ENCODE measurements at regions not wholly inside any gene's neighbourhood (a gene's known extent, or its start where the extent isn't known, plus 50 kb on each side); places are given as distances from the start of the nearest gene placed in this dataset.

- Mint-ChIP-seq H3K27ac (ENCODE audit: unreplicated experiment) (no peak overlapping the region), H3K27me3 (ENCODE audit: insufficient read depth, unreplicated experiment) (no peaks in the 10 kb centered on the region), H3K4me1 (ENCODE audit: low read depth, unreplicated experiment) (no peaks in the 10 kb centered on the region), H3K9me3 (ENCODE audit: unreplicated experiment) (peaks cover 42% of the 10 kb centered on the region), H3K36me3 (ENCODE audit: insufficient read depth, unreplicated experiment) (no peaks in the 10 kb centered on the region), H3K4me3 (ENCODE audit: unreplicated experiment) (no peak overlapping the region)
- no peak for DNase-seq
- ChIA-PET POLR2A (no interaction called here), CTCF (no interaction called here)
- BruUV-seq (replicated peaks): no TSS peak
- Histone ChIP-seq H3K4me3 (ENCODE audit: low read depth, low read length) (no peak overlapping the region), H3K4me1 (no peaks in the 10 kb centered on the region), H3K36me3 (ENCODE audit: control insufficient read depth, insufficient read depth, low read length) (no peaks in the 10 kb centered on the region), H3K27me3 (replicated peaks; ENCODE audit: control insufficient read depth, insufficient read depth, low read length) (no peaks in the 10 kb centered on the region), H3K9me3 (peaks cover 10% of the 10 kb centered on the region)
- no peak for TF ChIP-seq CTCF (IDR thresholded peaks at IDR 0.05; ENCODE audit: insufficient read depth in 1 of 2, low read depth in 1 of 2, low read length in 1 of 2, severe bottlenecking in 1 of 2, unreplicated experiment in 1 of 2)
- intact Hi-C loops (cut with micrococcal nuclease; ENCODE audit: unreplicated experiment): no loop called here
Measured at GRCh38 chr21:28179136-28179535, 813.5 kb downstream of the LTN1 start.

- H3K27ac Mint-ChIP-seq (ENCODE audit: unreplicated experiment): no peak overlapping the region
- intact Hi-C loops (cut with micrococcal nuclease; ENCODE audit: unreplicated experiment): no loop called here
- no peaks in the 10 kb centered on the region for H3K4me1 Mint-ChIP-seq (ENCODE audit: low read depth, unreplicated experiment)
- ChIA-PET CTCF (no interaction called here), POLR2A (no interaction called here)
- no peak for TF ChIP-seq CTCF (IDR thresholded peaks at IDR 0.05; ENCODE audit: insufficient read depth in 1 of 2, low read depth in 1 of 2, low read length in 1 of 2, severe bottlenecking in 1 of 2, unreplicated experiment in 1 of 2)
- no peaks in the 10 kb centered on the region for H3K27me3 Mint-ChIP-seq (ENCODE audit: insufficient read depth, unreplicated experiment)
- Histone ChIP-seq H3K36me3 (ENCODE audit: control insufficient read depth, insufficient read depth, low read length) (no peaks in the 10 kb centered on the region), H3K9me3 (peaks cover 4% of the 10 kb centered on the region; the same call in 1 of the 2 replicates), H3K4me3 (ENCODE audit: low read depth, low read length) (no peak overlapping the region), H3K4me1 (no peaks in the 10 kb centered on the region), H3K27me3 (replicated peaks; ENCODE audit: control insufficient read depth, insufficient read depth, low read length) (no peaks in the 10 kb centered on the region)
- no peak for DNase-seq
- H3K36me3 Mint-ChIP-seq (ENCODE audit: insufficient read depth, unreplicated experiment): no peaks in the 10 kb centered on the region
- H3K9me3 Mint-ChIP-seq (ENCODE audit: unreplicated experiment): peaks cover 32% of the 10 kb centered on the region
- no TSS peak for BruUV-seq (replicated peaks)
- no peak overlapping the region for H3K4me3 Mint-ChIP-seq (ENCODE audit: unreplicated experiment)
Measured at GRCh38 chr21:28177124-28177523, 815.6 kb downstream of the LTN1 start.

- POLR2A ChIA-PET: no interaction called here
- Mint-ChIP-seq H3K36me3 (ENCODE audit: insufficient read depth, unreplicated experiment) (no peaks in the 10 kb centered on the region), H3K27ac (ENCODE audit: unreplicated experiment) (no peak overlapping the region), H3K27me3 (ENCODE audit: insufficient read depth, unreplicated experiment) (no peaks in the 10 kb centered on the region), H3K4me1 (ENCODE audit: low read depth, unreplicated experiment) (no peaks in the 10 kb centered on the region), H3K4me3 (ENCODE audit: unreplicated experiment) (no peak overlapping the region), H3K9me3 (ENCODE audit: unreplicated experiment) (peaks cover 24% of the 10 kb centered on the region)
- Histone ChIP-seq H3K4me1 (no peaks in the 10 kb centered on the region), H3K36me3 (ENCODE audit: control insufficient read depth, insufficient read depth, low read length) (no peaks in the 10 kb centered on the region), H3K4me3 (ENCODE audit: low read depth, low read length) (no peak overlapping the region), H3K9me3 (no peaks in the 10 kb centered on the region), H3K27me3 (replicated peaks; ENCODE audit: control insufficient read depth, insufficient read depth, low read length) (no peaks in the 10 kb centered on the region)
- intact Hi-C loops (cut with micrococcal nuclease; ENCODE audit: unreplicated experiment): no loop called here
- no peak for TF ChIP-seq CTCF (IDR thresholded peaks at IDR 0.05; ENCODE audit: insufficient read depth in 1 of 2, low read depth in 1 of 2, low read length in 1 of 2, severe bottlenecking in 1 of 2, unreplicated experiment in 1 of 2)
- DNase-seq: no peak
- CTCF ChIA-PET: no interaction called here
- BruUV-seq (replicated peaks): no TSS peak
Measured at GRCh38 chr21:28174701-28175100, 818.0 kb downstream of the LTN1 start.

Measured in Caco-2 (cell line).